NCI-H510A (cell line): ENCODE measurements at regions not wholly inside any gene's neighbourhood (a gene's known extent, or its start where the extent isn't known, plus 50 kb on each side); places are given as distances from the start of the nearest gene placed in this dataset.

Experiments
- DNase-seq: peaks from one replicate; lab custom pipeline; 2025; lab: John Stamatoyannopoulos, UW

DNA sequence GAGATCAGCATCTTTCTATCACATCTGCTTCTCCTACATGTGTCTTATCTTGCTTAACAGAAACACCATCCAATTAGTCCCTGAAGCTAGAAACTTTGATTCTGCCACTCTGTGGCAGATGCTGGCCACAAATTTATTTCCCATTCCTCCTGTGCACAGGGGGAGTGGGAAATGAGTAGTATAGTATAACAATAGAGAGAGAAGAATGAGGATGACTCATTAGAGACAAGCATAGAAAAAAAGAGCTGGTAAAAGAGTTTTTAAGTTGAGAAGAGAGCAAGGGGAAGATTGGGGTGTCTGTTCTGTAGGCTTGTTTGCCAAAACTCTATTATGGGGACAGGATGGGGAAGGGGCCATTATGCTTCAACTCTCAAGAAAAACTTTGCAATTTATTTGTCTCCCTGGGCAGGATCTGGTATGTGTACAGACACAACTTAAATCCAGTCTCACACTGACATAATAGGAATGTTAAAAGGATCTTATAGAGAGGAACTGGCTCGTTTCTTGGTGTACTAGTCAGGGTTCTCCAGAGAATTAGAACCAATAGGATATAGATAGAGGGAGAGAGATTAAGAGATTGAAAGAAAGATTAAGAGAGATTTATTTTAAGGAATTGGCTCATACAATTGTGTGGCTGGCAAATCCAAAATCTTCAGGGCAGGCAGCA, 142.6 kb upstream of the CPSF6 start:
- DNase-seq, result no peak

DNA sequence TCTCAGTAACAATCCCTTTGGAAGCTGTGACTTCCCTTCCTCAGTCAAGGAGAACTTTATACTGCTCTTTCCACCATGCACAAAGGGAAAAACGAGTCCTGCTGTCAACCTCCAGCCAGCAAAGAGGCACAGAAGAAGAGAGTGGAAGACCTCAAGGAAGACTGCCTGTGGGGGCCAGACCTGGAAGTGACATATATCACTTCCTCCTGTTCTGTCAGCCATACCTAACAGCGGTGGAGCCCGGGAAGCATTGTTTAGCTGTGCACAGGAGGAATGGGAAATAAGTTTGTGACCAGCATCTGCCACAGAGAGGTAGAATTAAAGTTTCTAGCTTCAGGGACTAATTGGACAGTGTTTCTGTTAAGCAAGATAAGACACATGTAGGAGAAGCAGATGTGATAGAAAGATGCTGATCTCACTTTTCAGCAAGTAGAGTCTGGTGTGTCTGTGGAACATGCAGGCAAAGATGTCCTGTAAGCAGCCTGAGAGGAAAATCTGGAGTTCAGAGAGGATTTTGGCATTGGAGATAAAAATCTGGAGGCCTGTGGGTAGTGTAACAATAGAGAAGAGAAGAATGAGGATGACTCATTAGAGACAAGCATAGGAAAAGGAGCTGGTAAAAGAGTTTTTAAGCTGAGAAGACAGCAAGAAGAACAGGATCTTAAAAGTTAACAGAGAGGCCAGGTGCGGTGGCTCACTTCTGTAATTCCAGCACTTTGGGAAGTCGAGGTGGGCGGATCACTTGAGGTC, 141.6 kb upstream of the CPSF6 start:
- DNase-seq, result no peak

DNA sequence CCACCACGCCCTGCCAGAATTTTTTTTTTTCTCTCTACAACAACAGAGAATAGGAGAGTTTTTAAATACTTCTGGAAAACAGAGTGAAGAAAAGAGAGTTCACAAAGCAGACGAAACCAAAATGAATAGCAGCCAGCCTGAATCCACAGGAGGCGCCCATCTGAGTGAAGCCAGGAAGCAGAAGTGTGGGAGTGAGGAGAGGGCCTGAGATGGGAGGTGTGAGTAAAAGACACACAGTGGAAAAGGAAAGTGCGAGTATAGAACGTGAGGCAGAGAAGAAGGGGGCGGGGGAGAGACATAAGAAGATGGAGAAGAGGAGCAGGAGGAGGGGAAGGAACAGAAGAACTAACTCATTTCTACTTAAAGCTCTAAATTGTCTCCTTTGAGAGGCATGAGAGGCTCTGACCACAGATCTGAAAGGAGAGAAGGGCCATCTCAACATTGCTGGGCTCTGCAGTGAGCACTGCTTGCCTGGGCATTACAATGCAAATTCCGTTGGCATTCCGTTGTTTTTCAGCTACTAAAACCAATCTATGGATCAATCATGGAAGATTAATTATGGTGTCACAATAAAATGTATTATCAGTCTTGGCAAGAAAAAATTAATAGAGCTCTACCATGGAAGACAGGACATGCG, 140.1 kb upstream of the CPSF6 start:
- DNase-seq, result no peak

DNA sequence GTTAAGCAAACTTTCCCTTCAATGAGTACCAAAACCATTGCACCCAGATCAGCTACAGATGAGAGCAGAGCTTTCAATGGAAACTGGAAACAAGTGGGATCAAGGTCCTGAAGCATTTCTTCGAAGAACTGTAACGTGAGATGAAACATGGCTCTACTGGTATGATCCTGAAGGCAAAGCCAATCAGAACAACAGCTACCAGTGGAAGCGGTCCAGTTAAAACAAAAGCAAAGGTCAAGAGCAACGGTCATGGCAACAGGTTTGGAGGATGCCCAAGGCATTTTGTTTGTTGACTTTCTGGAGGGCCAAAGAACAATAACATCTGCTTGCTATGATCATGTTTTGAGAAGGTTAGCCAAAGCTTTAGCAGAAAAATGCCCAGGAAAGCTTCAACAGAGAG, 137.9 kb upstream of the CPSF6 start:
- DNase-seq, result no peak

DNA sequence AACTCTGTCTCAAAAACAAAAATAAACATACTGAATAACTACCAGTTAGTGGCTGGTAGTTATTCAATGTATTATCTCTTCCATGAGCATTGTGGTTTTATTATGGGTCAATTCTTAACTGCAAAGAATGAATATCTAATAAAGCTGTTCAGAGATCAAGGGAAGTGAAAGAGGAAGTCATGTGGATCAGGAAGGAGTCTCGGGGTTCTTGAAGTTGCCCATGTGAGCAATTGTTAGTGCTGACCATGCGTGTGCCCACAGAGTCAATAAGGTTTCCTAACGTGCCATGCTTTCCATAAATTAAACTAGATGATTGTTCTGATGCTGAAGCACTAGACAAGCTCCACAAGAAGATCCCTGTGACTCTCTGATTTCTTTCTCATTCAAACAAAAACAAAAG, 136.5 kb upstream of the CPSF6 start:
- no peak for DNase-seq

DNA sequence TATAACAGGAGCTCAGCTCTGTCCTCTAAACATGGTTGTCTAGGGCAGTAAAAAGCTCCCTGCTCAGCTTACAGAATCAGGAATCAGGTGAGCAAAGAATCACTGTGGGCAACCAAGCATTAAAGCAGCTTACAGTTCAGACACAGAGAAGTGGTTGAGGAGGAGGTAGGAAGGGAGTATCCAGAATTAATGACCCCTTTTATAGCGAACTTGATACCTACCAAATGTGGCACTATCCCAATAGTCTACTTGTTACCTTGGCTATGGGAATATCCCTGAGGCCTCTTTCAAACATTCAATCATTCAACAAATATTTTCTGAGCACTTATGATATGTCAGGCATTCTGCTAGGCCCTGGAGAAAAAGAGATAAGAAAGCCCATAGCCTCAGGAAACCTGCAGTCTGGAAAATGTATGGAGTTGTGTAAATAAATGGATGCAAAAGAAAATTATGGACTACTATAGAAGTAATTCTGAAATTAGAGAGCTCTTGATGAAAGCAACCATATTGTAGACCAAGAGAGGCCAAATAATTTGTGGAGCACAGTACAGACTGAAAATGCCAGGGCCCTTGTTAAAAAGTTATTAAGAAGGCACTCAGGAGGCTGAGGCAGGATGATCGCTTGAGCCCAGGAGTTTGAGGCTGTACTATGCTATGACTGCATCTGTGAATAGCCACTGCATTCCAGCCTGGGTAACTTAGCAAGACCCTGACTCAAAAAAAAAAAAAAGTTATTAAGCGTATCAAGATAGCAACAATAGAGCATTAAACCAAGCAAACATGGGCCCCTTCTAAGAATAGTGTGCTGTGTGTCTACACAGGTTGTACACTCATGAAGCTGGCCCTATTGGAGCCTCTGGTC, 134.0 kb upstream of the CPSF6 start:
- peak; percentile 15 for DNase-seq

DNA sequence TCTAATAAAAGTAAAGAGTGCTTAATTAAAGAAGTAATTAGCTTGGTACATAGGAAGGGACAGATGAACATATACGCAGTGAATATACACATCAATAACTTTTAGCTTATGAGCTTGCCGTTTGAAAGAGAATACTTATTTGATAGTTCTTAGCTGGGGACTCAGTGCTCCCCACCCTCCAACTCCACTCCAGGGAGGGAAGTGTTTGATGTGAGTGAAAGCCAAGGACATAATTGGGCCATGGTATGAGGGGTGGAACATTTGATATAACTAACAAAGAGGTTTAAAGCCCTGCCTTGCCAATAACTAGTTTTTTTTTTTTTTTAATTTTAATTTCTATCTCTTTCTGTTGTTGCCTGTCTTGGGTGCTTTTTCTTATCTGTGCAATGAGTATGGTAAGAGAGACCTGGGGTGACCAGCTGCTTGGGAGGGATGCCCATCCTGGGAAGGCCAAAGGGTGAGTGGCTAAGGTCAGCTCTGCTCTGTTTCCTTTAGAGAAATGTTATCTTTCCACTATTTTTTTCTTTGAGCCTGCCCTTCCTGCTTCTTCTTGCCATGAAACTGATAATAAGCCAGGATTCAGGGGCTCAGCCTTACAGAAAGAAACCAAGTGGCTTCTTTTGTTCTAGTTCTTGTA, 132.8 kb upstream of the CPSF6 start:
- DNase-seq, result no peak

DNA sequence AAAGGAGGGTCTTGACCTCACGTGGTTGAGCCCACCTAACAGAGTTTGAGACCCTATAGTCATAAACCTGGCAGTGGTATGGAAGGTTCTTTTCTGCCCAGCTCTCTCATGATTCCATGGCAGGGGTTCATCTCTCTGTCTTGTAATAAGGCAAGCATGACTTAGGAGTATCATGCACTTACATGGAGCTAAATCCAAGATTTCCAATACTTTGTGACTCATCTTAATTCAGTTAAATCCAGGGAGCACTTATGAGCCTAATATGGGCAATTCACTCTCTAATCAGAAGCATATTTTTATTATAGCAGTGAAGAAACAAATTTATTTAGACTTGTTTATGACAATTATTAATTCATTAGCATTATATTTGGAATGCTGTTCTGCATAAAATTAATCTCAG, 131.8 kb upstream of the CPSF6 start:
- no peak for DNase-seq

DNA sequence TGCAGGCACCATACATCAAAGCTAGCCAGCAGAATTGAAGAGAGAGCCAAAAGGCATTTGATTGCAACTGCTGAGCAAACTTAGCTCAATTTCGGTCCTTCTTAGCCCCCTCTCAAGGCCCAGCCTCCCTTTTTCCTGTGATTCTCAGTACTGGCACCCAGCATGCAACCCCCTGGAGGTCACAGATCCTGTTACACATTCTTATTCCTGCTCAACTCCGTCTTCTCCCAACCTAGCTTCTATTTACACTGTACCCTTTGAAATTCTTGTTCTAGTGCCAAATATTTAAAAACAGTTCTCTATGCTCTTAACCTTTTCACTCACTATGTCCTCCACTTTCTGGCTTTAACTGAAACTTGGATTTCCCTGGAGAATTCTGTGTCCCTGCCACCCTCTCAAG, 131.3 kb upstream of the CPSF6 start:
- no peak for DNase-seq

DNA sequence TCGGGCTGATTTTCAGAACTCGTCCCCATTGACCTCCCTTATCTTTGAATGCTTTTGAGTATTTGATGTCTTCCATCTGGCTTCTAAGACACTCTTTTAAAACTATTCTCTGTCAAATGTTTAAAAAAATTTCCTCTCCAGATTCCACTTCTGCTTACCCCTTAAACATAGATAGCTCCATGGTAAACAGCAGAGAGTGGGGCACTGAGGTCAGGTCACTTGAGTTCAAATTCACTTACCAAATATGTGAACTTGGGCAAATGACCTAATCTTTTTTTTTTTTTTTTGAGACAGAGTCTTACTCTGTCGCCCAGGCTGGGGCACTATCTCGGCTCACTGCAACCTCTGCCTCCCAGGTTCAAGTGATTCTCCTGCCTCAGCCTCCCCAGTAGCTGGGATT, 126.8 kb upstream of the CPSF6 start:
- no peak for DNase-seq

DNA sequence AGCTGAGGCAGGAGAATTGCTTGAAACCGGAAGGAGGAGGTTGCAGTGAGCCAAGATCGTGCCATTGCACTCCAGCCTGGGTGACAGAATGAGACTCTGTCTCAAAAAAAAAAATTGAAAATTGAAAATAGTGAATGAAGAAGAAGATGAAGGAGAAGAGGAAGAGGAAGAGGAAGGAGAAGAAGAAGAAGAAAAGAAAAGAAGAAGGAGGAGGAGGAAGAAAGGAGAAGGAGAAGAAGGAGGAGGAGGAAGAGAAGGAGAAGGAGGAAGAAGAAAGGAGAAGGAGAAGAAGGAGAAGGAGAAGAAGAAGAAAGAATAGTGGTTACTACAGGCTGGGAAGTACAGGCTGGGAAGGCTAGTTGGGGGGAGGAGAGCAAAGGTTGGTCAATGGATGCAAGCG, 124.3 kb upstream of the CPSF6 start:
- DNase-seq, result no peak

DNA sequence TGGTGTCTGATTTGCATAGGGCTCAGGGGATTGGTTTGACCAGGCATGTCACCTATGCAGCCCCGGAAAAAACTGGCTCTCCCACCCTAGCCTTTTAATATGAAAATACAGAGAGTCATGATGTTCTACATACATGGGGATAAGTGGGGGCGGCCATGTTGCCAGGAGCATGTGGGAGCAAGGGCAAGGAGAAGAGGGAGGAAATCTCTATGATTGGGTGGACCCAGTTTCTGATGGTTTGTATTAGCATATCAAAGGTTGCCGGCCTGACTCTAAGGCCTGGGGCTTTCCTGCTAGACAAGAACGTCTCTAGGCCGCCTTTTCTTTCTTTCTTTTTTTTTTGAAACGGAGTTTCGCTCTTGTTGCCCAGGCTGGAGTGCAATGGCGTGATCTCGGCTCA, 123.4 kb upstream of the CPSF6 start:
- DNase-seq, result no peak

DNA sequence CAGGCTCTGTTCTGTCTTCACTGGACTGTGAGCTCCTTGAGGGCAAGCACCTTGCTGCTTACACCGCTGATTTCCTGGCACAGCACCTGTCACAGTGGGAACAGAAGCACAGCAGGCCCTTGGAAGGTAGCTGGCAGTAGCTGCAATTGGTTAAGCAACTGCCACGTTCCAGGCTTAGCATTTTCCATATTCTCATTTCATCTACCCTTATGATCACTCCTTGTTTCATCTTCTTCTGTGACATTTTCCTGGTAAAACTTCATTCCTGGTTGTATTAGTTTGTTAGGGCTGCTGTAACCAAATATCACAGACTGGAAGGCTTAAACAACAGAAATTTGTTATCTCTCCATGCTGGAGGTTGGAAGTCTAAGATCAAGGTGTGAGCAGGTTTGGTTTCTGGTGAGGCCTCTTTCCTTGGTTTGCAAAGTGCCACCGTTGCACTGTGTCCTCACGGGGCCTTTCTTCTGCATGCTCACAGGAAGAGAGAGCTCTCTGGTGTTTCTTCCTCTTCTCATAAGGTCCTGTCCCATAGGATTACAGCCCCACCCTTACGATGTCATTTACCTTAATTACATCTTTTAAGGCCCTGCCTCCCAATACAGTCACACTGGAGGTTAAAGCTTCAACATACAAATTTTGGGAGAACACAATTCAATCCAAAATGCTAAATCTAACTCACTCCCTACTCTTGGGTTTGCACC, 121.7 kb upstream of the CPSF6 start:
- no peak for DNase-seq

DNA sequence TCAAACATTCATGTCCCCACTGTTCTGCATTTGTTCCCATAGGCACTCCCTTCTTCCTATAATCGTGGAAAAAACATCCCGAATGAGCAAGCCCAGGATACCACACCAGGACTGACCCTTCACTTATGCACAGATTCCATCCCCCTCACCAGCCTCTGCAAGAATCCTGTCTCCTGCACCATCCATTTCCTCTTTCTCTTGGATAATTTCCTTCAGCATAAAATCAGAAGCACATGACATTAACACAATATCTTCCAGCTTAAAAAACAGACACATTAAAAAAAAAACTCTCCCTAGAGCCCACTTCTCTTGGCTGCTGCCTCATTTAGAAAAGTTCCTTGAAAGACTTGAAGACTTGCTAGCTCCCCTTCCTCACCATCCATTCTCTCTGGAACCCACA, 120.9 kb upstream of the CPSF6 start:
- DNase-seq, result no peak

DNA sequence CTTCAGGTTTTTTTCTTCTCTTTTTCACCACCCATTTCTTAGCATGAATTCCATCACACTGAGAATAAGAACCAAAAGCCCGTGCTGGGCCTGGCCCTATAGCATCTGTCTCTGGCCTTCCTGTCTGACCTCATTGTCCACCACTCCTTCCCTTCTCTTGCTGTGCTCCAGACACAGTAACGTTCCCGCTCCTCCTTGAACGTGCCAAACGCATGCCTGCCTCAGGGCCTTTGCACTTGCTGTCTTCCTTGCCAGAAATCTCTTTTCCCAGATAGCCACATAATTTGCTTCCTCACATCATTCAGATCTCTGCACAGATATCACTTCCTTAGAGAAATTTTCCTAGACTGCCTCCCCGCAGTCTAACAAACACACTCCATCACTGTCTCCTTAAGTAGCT, 119.6 kb upstream of the CPSF6 start:
- DNase-seq, result no peak

DNA sequence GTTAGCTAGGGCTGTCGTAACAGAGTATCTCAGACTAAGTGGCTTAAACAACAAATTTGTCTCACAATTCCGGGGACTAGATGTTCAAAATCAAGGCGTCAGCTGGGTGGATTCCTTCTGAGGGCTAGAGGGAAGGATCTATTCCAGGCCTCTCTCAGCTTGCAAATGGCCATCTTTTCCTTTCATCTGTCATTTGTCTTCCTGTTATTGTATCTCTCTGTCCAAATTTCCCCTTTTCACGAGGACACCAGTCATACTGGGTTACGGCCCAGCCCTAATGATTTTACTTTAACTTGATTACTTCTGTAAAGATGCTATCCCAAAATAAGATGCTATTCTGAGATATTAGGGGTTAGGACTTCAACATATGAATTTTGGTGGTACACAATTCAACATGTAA, 119.0 kb upstream of the CPSF6 start:
- no peak for DNase-seq

DNA sequence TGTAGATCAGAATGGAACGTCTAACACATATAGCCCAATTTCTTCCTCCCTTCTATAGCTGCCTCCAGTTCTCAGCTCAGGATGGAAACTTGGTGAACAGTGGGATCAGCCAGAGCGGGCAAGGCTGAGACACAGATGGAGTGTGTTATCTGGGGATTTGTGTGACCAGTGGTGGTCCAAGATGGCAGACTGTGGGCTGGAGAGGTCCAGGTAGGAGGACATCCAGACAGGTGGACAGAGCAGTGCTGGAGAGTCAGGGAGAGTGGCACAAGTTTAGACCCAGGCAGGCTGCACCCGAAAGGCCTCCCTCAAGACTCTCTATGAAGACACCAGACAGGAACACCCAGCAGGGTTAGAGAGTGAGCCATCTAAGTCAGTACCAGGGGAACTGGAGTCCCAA, 116.1 kb upstream of the CPSF6 start:
- no peak for DNase-seq

DNA sequence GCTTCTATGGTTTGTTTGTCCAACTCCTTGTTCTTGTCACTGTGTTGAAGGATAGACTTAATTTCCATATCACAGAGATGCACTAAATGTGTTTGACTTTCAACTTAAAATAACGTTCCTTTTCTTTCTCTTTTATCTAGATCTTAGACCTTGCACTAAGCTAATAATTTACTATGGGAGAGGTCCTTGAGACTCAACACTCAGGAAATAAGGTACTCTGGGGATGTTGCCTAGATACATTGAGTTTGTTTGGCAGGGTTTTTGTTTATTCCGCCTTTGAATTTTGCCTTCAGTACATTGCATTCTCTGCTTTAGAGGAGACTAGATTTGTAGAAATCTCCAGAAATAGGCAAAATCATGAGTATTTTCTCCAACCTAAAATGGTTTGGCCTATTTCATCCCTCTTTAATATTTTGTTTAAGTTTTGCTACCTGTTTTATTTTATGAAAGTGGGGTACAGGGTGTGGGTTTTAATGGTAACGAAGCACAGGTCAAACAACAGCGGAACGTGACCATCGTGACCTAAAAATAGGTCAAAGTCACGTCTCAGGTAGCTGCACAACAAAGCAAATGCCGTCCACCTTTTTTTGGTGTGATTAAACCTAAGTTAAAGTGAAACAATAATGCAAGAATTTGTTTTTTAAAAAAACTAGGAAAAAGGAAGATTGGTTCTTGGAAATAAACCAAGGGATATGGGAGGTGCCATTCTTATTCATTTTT, 115.3 kb upstream of the CPSF6 start:
- no peak for DNase-seq

DNA sequence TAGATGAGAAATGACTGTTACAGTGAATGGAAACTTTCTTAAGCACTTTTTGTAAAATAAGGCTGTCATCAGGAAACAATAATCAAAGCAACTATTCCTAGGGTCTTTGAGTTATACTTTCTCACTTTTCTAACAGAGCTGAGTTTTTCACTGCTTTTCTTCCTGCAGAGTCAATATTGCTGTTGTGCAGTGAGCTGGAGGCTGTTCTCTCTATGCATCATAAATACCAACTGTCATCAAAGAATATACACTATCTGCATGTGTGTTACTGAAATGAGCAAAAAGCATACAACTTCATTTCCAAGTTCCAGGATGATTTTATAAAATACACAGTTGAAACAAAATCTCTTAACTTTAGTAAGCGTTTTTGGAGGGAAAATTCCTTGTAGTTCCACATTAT, 110.4 kb upstream of the CPSF6 start:
- DNase-seq, result no peak

DNA sequence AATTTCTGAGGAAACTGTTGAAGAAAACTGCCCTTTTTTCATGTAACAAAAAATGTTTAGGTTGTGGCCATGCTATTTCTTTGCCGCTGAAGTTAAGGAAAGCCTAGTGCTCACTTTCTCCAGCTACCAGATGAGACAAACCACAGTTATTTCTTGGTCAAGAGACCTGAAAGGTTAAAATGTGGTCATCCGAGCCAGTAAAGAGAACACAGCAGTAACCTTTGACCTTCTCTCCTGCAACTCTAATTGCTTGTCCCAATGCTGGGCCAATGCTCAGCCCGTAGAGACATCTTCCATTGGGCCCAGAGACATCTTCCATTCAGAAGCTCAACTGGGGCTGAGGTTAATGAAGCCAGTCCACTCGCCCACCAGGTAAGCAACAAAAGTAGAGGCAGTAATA, 109.8 kb upstream of the CPSF6 start:
- no peak for DNase-seq

DNA sequence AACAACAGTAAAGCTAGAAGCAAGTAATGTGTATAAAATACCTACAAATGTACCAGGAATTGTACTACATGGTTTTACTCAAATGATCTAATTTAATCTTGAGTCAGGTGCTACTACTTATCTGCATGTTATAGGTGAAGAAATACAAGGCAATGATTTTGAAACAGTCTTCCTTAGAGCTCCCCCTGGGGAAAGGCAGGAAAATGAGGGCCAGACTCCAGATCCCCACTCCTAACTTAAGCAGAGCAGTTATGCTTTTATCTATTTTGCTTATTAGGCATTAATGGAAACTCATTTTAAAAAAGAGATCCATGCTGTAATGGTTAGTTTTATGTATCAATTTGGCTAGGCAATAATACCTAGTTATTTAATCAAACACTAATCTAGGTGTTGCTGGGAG, 109.3 kb upstream of the CPSF6 start:
- DNase-seq, result no peak
